Ascending aorta (tissue), 2 donors: ENCODE measurements at regions not wholly inside any gene's neighbourhood (a gene's known extent, or its start where the extent isn't known, plus 50 kb on each side); places are given as distances from the start of the nearest gene placed in this dataset.

ENCODE experiments used
- DNase-seq, 2 donors: peaks; one replicate each; pipeline ENCODE4 v3.0.0-alpha.2; 2019; ENCODE audit warnings: low spot score in 2 of 2
- H3K27ac ChIP-seq, 2 donors: fragments of 200-600 bp; sonication (generic); one replicate each; pipeline ENCODE4 v1.5.1; 2016 to 2017; ENCODE audit warnings: mild to moderate bottlenecking in 1 of 2
- H3K27me3 ChIP-seq: fragments of 200-600 bp; sonication (generic); one replicate; pipeline ENCODE4 v1.5.1; 2017
- H3K36me3 ChIP-seq, 2 donors: fragments of 200-600 bp; sonication (generic); one replicate each; pipeline ENCODE4 v1.5.1; 2016
- H3K4me1 ChIP-seq, 2 donors: fragments of 200-600 bp; sonication (generic); one replicate each; pipeline ENCODE4 v1.5.1; 2016 to 2017; ENCODE audit warnings: mild to moderate bottlenecking in 1 of 2
- H3K4me3 ChIP-seq, 2 donors: fragments of 200-600 bp; sonication (generic); one replicate each; pipeline ENCODE4 v1.5.1; 2016 to 2017; ENCODE audit warnings: mild to moderate bottlenecking in 1 of 2
- H3K9me3 ChIP-seq, 2 donors: fragments of 200-600 bp; sonication (generic); one replicate each; pipeline ENCODE4 v1.5.1; 2016
- intact Hi-C: fragments of 100-400 bp; cut with DNase I; formaldehyde crosslinking; loops from one replicate; pipeline ENCODE4 v1.15.1; 2023
- TF ChIP-seq, protein P1 (sequence below), 3 experiments: fragments of 200-600 bp in 2 of 3; fragments of 450-650 bp in 1 of 3; sonication (generic) in 2 of 3; IDR thresholded peaks; one replicate each; pipeline ENCODE4 v1.5.1; 2016 to 2019; ENCODE audit warnings: antibody characterized with exemption in 3 of 3, mild to moderate bottlenecking in 1 of 3, moderate library complexity in 1 of 3

DNA sequence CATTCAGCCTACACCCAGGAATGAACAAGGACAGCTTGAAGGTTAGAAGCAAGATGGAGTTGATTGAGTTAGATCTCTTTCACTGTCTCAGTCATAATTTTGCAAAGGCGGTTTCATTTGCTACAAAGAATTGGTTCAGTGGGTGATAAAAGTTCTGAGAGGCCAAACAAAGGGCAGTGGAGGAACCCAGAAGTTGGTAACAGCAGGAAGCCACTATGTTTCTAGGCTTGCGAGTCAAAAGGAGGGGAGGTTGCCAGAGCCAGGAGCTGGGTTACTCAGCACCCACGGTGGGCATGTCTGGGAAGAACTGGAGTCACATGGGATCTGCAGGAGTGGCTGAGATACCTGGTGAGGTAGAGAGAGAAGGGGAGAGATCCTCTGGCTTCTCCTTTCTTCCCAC, 64.2 kb upstream of the MRPS6 start:
- TF ChIP-seq, protein P1, sequence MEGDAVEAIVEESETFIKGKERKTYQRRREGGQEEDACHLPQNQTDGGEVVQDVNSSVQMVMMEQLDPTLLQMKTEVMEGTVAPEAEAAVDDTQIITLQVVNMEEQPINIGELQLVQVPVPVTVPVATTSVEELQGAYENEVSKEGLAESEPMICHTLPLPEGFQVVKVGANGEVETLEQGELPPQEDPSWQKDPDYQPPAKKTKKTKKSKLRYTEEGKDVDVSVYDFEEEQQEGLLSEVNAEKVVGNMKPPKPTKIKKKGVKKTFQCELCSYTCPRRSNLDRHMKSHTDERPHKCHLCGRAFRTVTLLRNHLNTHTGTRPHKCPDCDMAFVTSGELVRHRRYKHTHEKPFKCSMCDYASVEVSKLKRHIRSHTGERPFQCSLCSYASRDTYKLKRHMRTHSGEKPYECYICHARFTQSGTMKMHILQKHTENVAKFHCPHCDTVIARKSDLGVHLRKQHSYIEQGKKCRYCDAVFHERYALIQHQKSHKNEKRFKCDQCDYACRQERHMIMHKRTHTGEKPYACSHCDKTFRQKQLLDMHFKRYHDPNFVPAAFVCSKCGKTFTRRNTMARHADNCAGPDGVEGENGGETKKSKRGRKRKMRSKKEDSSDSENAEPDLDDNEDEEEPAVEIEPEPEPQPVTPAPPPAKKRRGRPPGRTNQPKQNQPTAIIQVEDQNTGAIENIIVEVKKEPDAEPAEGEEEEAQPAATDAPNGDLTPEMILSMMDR (IDR thresholded peaks at IDR 0.05), result no peak
- Histone ChIP-seq H3K27ac (no peak overlapping the region), H3K36me3 (no peaks in the 10 kb centered on the region), H3K4me1 (peaks cover 1 to 2% of the 10 kb centered on the region in 2 donors), H3K27me3 (no peaks in the 10 kb centered on the region), H3K9me3 (peaks cover 0 to 21% of the 10 kb centered on the region in 2 donors), H3K4me3 (no peak overlapping the region)
- intact Hi-C loops, result no loop called here
- no peak for DNase-seq

DNA sequence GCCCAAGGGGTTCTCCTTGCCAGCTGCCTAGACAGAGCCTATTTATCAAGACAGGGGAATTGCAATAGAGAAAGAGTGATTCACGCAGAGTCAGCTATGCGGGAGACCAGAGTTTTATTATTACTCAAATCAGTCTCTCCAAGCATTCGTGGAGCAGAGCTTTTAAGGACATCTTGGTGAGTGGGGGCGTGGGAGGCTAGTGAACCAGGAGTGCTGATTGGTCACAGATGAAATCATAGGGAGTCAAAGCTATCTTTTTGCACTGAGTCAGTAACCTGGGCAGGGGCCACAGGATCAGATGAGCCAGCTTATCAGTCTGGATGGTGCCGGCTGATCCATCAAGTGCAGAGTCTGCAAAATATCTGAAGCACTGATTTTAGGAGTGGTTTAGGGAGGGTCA, 64.8 kb upstream of the MRPS6 start:
- H3K27ac ChIP-seq, result no peak overlapping the region
- no peaks in the 10 kb centered on the region for H3K27me3 ChIP-seq
- peaks cover 6 to 7% of the 10 kb centered on the region in 2 donors for H3K4me1 ChIP-seq
- peaks cover 0 to 21% of the 10 kb centered on the region in 2 donors for H3K9me3 ChIP-seq
- no peak for DNase-seq
- H3K36me3 ChIP-seq, result no peaks in the 10 kb centered on the region
- H3K4me3 ChIP-seq, result no peak overlapping the region
- TF ChIP-seq, protein P1 (IDR thresholded peaks at IDR 0.05), result no peak
- intact Hi-C loops, result no loop called here

DNA sequence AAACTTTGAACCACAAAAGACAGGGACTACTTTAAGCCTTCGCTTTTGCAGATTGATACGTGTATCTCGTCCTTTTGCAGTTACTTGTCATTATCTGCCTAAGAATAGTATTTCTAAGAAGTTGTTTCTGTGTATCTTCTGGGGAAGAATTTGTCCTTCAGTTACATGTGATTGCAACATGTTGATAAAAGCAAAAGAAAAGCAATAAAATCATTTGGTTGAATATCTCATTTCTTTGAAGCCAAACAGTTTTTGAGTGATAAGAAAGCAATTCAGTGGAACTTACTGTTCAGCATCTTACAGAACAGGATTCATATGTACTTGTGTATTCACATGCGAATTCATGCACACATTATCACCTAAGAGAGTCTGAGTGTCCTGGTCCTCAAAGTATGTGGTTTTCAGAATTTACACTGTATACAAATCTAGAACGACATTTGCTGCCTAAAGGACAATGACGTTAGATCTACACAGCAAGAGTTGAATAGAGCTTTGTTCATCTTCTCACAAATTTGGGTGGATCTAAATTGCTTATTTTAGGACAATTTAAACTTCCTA, 66.7 kb upstream of the MRPS6 start:
- Histone ChIP-seq H3K27me3 (no peaks in the 10 kb centered on the region), H3K36me3 (no peaks in the 10 kb centered on the region), H3K27ac (no peak overlapping the region), H3K9me3 (peaks cover 0 to 11% of the 10 kb centered on the region in 2 donors), H3K4me3 (no peak overlapping the region), H3K4me1 (peaks cover 6 to 7% of the 10 kb centered on the region in 2 donors)
- TF ChIP-seq, protein P1 (IDR thresholded peaks at IDR 0.05), result no peak
- DNase-seq, result no peak
- intact Hi-C loops, result no loop called here

DNA sequence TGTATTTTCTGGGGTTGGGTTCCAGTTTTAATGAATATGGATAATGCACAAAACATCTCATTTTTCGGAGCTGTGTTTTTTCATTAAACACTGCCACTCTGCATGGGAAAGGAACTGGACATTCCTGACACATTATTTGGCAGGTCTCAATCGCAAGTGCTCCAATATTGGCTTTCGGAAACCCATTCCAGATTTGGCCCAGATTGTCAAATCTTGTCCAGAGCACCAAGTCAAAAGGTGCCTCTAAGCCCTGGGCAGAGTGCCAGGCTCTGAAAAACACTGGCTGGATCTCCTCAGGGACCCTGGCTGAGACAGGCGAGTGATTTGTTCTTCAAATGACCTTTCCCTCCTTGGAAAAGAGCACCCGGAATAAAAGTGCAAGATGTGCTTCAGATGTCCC, 68.4 kb upstream of the MRPS6 start:
- H3K27me3 ChIP-seq, result no peaks in the 10 kb centered on the region
- intact Hi-C loops, result loop anchor here (5.0 kb wide), 1 partner anchor 63 kb away; no protein-coding TSS in a partner anchor
- H3K4me1 ChIP-seq, result peaks cover 6 to 13% of the 10 kb centered on the region in 2 donors
- no peaks in the 10 kb centered on the region for H3K36me3 ChIP-seq
- no peaks in the 10 kb centered on the region for H3K9me3 ChIP-seq
- no peak overlapping the region for H3K4me3 ChIP-seq
- H3K27ac ChIP-seq, result peak overlapping the region; percentile 86
- peak in 1 of 2 donors; percentile 77 for DNase-seq
- TF ChIP-seq, protein P1 (IDR thresholded peaks at IDR 0.05), result no peak

DNA sequence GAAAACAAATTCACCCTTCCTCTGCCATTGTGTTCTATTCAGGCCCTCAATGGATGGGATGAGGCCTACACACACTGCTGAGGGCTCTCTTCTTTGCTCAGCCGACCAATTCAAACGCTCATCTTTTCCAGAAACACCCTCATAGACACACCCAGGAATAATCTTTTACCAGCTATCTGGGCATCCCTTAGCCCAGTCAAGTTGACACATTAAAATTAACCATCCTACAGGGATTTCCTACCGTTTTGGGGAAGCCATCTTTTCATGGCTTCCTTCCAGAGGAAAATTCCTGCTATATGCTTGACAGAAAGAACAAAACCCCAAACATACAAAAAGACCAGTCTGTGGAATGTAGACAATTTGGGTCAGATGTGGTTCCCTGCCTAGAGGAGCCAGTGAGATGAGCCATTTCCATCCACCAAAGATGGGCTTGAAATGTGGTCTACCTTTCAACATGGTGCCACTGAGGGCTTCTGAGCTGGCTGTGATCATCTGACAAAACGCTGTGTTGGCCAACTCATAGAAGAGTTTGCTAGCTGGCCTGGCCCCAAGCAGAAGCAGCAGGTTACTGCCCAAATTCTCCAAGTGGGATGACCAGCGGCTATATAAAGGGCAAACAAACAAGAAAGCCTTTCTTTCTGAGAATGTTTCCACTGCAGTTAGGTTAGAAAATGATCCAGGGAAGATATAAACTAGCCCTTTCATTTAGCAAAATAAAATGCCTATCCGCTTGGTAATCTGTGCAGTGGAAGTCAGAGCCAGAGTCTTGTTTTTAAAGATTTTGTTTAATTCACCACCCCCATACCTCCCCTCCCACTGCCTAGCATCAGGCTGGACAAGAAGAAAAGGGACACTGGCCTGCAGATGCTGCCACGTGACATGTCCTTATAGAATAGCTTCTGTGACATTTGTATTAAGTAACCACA, 69.1 kb upstream of the MRPS6 start:
- peak overlapping the region; percentile 86 for H3K27ac ChIP-seq
- H3K36me3 ChIP-seq, result no peaks in the 10 kb centered on the region
- no peaks in the 10 kb centered on the region for H3K27me3 ChIP-seq
- intact Hi-C loops, result loop anchor here (5.0 kb wide), 1 partner anchor 62 kb away; no protein-coding TSS in a partner anchor
- no peaks in the 10 kb centered on the region for H3K9me3 ChIP-seq
- H3K4me1 ChIP-seq, result peaks cover 6 to 20% of the 10 kb centered on the region in 2 donors
- no peak for DNase-seq
- TF ChIP-seq, protein P1 (IDR thresholded peaks at IDR 0.05), result no peak
- H3K4me3 ChIP-seq, result no peak overlapping the region
